ENCODE measurements at regions not wholly inside any gene's neighbourhood (a gene's known extent, or its start where the extent isn't known, plus 50 kb on each side); places are given as distances from the start of the nearest gene placed in this dataset.

DNA sequence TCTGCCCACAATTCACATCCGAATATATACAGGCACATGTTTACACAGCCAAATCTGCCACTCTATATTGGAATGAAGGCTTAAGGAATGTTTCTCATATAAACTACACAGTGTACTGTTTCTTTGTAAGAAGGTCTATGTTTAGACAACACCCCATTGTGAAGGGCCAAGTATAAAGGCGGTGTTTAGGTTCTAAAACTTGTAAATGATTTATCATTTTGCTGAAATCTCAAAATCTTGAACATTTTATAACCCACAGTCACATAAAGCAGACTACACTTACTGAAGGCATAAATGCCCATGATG, 94.0 kb downstream of the ZNF608 start:
- TF ChIP-seq, protein P1, sequence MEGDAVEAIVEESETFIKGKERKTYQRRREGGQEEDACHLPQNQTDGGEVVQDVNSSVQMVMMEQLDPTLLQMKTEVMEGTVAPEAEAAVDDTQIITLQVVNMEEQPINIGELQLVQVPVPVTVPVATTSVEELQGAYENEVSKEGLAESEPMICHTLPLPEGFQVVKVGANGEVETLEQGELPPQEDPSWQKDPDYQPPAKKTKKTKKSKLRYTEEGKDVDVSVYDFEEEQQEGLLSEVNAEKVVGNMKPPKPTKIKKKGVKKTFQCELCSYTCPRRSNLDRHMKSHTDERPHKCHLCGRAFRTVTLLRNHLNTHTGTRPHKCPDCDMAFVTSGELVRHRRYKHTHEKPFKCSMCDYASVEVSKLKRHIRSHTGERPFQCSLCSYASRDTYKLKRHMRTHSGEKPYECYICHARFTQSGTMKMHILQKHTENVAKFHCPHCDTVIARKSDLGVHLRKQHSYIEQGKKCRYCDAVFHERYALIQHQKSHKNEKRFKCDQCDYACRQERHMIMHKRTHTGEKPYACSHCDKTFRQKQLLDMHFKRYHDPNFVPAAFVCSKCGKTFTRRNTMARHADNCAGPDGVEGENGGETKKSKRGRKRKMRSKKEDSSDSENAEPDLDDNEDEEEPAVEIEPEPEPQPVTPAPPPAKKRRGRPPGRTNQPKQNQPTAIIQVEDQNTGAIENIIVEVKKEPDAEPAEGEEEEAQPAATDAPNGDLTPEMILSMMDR (IDR thresholded peaks at IDR 0.05 in 8 of 11, conservative IDR thresholded peaks at IDR 0.05 in 3 of 11): no peak
- TF ChIP-seq POLR2AphosphoS5 (IDR thresholded peaks at IDR 0.05): no peak
- no peak for TF ChIP-seq POLR2A (IDR thresholded peaks at IDR 0.05)

Measured in spleen (tissue), 7 donors.